ENCODE measurements at regions not wholly inside any gene's neighbourhood (a gene's known extent, or its start where the extent isn't known, plus 50 kb on each side); places are given as distances from the start of the nearest gene placed in this dataset.

DNA sequence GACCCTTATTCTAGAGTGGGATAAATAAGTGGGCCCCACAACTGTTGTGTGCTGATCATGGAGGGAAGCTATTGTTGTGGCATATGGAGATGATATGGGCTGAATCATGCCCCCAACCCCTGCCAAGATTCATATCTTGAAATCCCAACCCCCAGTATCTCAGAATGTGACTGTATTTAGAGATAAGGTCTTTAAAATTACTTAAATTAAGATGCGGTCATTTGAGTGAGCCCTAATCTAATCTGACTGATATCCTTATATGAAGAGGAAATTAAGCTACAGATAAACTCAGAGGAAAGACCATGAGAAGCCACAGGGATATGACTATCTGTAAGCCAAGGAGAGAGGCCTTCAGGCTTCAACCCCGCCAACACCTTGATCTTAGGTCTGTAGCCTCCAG, 188.3 kb upstream of the RND3 start:
- intact Hi-C loops (cut with micrococcal nuclease): no loop called here

DNA sequence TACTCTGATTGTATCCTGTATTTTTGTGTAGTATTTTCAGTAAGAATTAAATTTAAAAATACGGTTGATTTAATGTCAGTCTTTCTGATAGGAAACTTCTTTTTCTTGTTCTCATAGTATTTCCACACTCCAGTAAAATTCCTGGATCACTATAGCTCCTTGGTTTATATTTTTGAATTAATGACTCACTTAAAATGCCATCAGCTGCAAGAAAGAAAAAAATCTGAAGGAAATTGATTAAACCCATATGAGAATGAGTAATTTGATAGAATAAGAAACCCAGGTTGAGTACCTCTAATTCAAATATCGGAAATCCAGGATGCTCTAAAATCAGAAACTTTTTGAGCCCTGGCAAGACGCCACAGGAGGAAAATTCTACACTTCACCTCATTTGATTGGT, 186.8 kb upstream of the RND3 start:
- H3K9me3 ChIP-seq (ENCODE audit: low read length): no peaks in the 10 kb centered on the region
- TF ChIP-seq EZH2 (IDR thresholded peaks at IDR 0.05; ENCODE audit: low read length, unreplicated experiment): no peak
- TF ChIP-seq, protein P1, sequence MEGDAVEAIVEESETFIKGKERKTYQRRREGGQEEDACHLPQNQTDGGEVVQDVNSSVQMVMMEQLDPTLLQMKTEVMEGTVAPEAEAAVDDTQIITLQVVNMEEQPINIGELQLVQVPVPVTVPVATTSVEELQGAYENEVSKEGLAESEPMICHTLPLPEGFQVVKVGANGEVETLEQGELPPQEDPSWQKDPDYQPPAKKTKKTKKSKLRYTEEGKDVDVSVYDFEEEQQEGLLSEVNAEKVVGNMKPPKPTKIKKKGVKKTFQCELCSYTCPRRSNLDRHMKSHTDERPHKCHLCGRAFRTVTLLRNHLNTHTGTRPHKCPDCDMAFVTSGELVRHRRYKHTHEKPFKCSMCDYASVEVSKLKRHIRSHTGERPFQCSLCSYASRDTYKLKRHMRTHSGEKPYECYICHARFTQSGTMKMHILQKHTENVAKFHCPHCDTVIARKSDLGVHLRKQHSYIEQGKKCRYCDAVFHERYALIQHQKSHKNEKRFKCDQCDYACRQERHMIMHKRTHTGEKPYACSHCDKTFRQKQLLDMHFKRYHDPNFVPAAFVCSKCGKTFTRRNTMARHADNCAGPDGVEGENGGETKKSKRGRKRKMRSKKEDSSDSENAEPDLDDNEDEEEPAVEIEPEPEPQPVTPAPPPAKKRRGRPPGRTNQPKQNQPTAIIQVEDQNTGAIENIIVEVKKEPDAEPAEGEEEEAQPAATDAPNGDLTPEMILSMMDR (conservative IDR thresholded peaks at IDR 0.05; ENCODE audit: low read depth, low read length): no peak
- no peak for TF ChIP-seq EZH2phosphoT487 (IDR thresholded peaks at IDR 0.05; ENCODE audit: borderline replicate concordance, low read length)
- CTCF ChIA-PET: no interaction called here
- H3K9ac ChIP-seq (ENCODE audit: low read length): no peak overlapping the region
- H3K4me2 ChIP-seq (ENCODE audit: low read length): no peak overlapping the region
- no peak overlapping the region for H3K27ac ChIP-seq (ENCODE audit: low read length)
- intact Hi-C loops (cut with micrococcal nuclease): no loop called here
- no peaks in the 10 kb centered on the region for H3K79me2 ChIP-seq (ENCODE audit: low read length)
- BruUV-seq (replicated peaks): no TSS peak
- no peaks in the 10 kb centered on the region for H3K36me3 ChIP-seq (ENCODE audit: low read depth, low read length)
- no peak overlapping the region for H3K4me3 ChIP-seq (ENCODE audit: low read length)
- H3F3A ChIP-seq (ENCODE audit: low read length, unreplicated experiment): no peaks in the 10 kb centered on the region
- no peaks in the 10 kb centered on the region for H4K20me1 ChIP-seq (ENCODE audit: low read length)
- POLR2A ChIA-PET (ENCODE audit: unreplicated experiment): no interaction called here
- DNase-seq (no peak), ATAC-seq (no peak)
- H2AFZ ChIP-seq (ENCODE audit: low read length): no peak overlapping the region
- no peaks in the 10 kb centered on the region for H3K27me3 ChIP-seq (ENCODE audit: low read length)
- no peaks in the 10 kb centered on the region for H3K9me2 ChIP-seq (replicated peaks; ENCODE audit: low read length)
- peaks cover 2% of the 10 kb centered on the region; the same call in 1 of the 2 replicates for H3K4me1 ChIP-seq (ENCODE audit: insufficient read depth, low read length)

More for the DNA sequence above, 188.3 kb upstream of the RND3 start:
- no peak for DNase-seq
- no peaks in the 10 kb centered on the region for H3K9me3 ChIP-seq (ENCODE audit: low read length)
- ATAC-seq: no peak
- H4K20me1 ChIP-seq (ENCODE audit: low read length): no peaks in the 10 kb centered on the region
- no peaks in the 10 kb centered on the region; the same call in 1 of the 2 replicates for H3K36me3 ChIP-seq (ENCODE audit: low read depth, low read length)
- TF ChIP-seq, protein P1 (conservative IDR thresholded peaks at IDR 0.05; ENCODE audit: low read depth, low read length): no peak
- no peak for TF ChIP-seq EZH2 (IDR thresholded peaks at IDR 0.05; ENCODE audit: low read length, unreplicated experiment)
- no peak for TF ChIP-seq EZH2phosphoT487 (IDR thresholded peaks at IDR 0.05; ENCODE audit: borderline replicate concordance, low read length)
- H3K4me2 ChIP-seq (ENCODE audit: low read length): no peak overlapping the region
- H3K79me2 ChIP-seq (ENCODE audit: low read length): no peaks in the 10 kb centered on the region
- BruUV-seq (replicated peaks): no TSS peak
- no peaks in the 10 kb centered on the region for H3K27me3 ChIP-seq (ENCODE audit: low read length)
- H3F3A ChIP-seq (ENCODE audit: low read length, unreplicated experiment): no peaks in the 10 kb centered on the region
- CTCF ChIA-PET: no interaction called here
- H3K4me1 ChIP-seq (ENCODE audit: insufficient read depth, low read length): peaks cover 17% of the 10 kb centered on the region
- H3K4me3 ChIP-seq (ENCODE audit: low read length): no peak overlapping the region
- H3K9ac ChIP-seq (ENCODE audit: low read length): no peak overlapping the region
- no peaks in the 10 kb centered on the region for H3K9me2 ChIP-seq (replicated peaks; ENCODE audit: low read length)
- H3K27ac ChIP-seq (ENCODE audit: low read length): no peak overlapping the region
- POLR2A ChIA-PET (ENCODE audit: unreplicated experiment): no interaction called here
- no peak overlapping the region for H2AFZ ChIP-seq (ENCODE audit: low read length)

DNA sequence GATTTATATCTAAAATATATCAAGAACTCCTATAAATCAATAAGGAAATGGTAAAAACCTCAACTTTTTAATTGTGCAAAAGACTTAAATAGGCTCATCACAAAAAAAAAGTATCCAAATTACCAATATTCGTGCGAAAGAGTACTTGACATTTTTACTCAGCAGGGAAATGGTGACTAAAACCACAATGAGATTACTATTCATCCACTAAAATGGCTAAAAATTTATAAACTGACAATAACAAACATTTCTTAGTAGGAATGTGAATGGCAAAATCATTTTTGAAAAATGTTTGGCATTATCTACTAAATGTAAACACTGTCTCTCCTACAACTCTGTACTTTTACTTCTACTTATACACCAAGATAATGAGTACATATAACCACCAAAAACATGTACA, 184.8 kb upstream of the RND3 start:
- H3F3A ChIP-seq (ENCODE audit: low read length, unreplicated experiment): no peaks in the 10 kb centered on the region
- no peak overlapping the region for H3K4me3 ChIP-seq (ENCODE audit: low read length)
- H3K9ac ChIP-seq (ENCODE audit: low read length): no peak overlapping the region
- ATAC-seq (no peak), DNase-seq (no peak)
- ChIA-PET POLR2A (ENCODE audit: unreplicated experiment) (no interaction called here), CTCF (no interaction called here)
- no peaks in the 10 kb centered on the region for H3K79me2 ChIP-seq (ENCODE audit: low read length)
- no peak overlapping the region for H3K27ac ChIP-seq (ENCODE audit: low read length)
- H3K4me2 ChIP-seq (ENCODE audit: low read length): no peak overlapping the region
- no peaks in the 10 kb centered on the region for H3K27me3 ChIP-seq (ENCODE audit: low read length)
- H3K9me3 ChIP-seq (ENCODE audit: low read length): no peaks in the 10 kb centered on the region
- no TSS peak for BruUV-seq (replicated peaks)
- intact Hi-C loops (cut with micrococcal nuclease): no loop called here
- no peaks in the 10 kb centered on the region for H3K36me3 ChIP-seq (ENCODE audit: low read depth, low read length)
- H3K4me1 ChIP-seq (ENCODE audit: insufficient read depth, low read length): no peaks in the 10 kb centered on the region
- no peak overlapping the region for H2AFZ ChIP-seq (ENCODE audit: low read length)
- no peak for TF ChIP-seq EZH2 (IDR thresholded peaks at IDR 0.05; ENCODE audit: low read length, unreplicated experiment)
- TF ChIP-seq, protein P1 (conservative IDR thresholded peaks at IDR 0.05; ENCODE audit: low read depth, low read length): no peak
- TF ChIP-seq EZH2phosphoT487 (IDR thresholded peaks at IDR 0.05; ENCODE audit: borderline replicate concordance, low read length): no peak
- H4K20me1 ChIP-seq (ENCODE audit: low read length): no peaks in the 10 kb centered on the region
- H3K9me2 ChIP-seq (replicated peaks; ENCODE audit: low read length): no peaks in the 10 kb centered on the region

All from PC-3 (cell line).